GM23338 (cell line): ENCODE measurements at regions not wholly inside any gene's neighbourhood (a gene's known extent, or its start where the extent isn't known, plus 50 kb on each side); places are given as distances from the start of the nearest gene placed in this dataset.

Experiments
- ATAC-seq: fragments of 200-7000 bp; cut with Tn5 transposase; 3 replicates; pipeline ENCODE4 v1.9.1; 2020
- DNase-seq: peaks from one replicate; pipeline ENCODE4 v3.0.0-alpha.2; 2015; ENCODE audit warnings: low spot score
- H2AFZ ChIP-seq: fragments of 200-600 bp; sonication (generic); 2 replicates; pipeline ENCODE4 v1.8.0; 2016; ENCODE audit warnings: antibody characterized with exemption, mild to moderate bottlenecking, moderate library complexity
- H3F3A ChIP-seq: fragments of 200-600 bp; sonication (generic); replicated peaks from 2 replicates; pipeline ENCODE4 v1.8.0; 2017; ENCODE audit warnings: antibody characterized with exemption, mixed run types, low read depth
- H3K27ac ChIP-seq: fragments of 200-600 bp; sonication (generic); 2 replicates; pipeline ENCODE4 v1.6.1; 2016; ENCODE audit warnings: low read depth
- H3K27me3 ChIP-seq: fragments of 200-600 bp; sonication (generic); 2 replicates; pipeline ENCODE4 v1.8.0; 2016; ENCODE audit warnings: mild to moderate bottlenecking, mixed run types, moderate library complexity; ENCODE audit not compliant: insufficient read depth
- H3K36me3 ChIP-seq: fragments of 200-600 bp; sonication (generic); 2 replicates; pipeline ENCODE4 v1.8.0; 2016; ENCODE audit warnings: mild to moderate bottlenecking; ENCODE audit not compliant: insufficient read depth
- H3K4me1 ChIP-seq: fragments of 200-600 bp; sonication (generic); 2 replicates; pipeline ENCODE4 v1.8.0; 2016; ENCODE audit warnings: mild to moderate bottlenecking, moderate library complexity; ENCODE audit not compliant: insufficient read depth
- H3K4me2 ChIP-seq: fragments of 200-600 bp; sonication (generic); 2 replicates; pipeline ENCODE4 v1.7.1; 2017; ENCODE audit warnings: mixed run types
- H3K4me3 ChIP-seq: fragments of 200-600 bp; sonication (generic); 2 replicates; pipeline ENCODE4 v1.6.1; 2016; ENCODE audit warnings: mixed run types
- H3K79me2 ChIP-seq: fragments of 200-600 bp; sonication (generic); replicated peaks from 2 replicates; pipeline ENCODE4 v1.8.0; 2017; ENCODE audit warnings: mild to moderate bottlenecking; ENCODE audit not compliant: insufficient read depth
- H3K9me2 ChIP-seq: fragments of 200-600 bp; sonication (generic); 2 replicates; pipeline ENCODE4 v1.8.0; 2017; ENCODE audit not compliant: insufficient read depth
- H4K20me1 ChIP-seq: fragments of 200-600 bp; sonication (generic); replicated peaks from 2 replicates; pipeline ENCODE4 v1.8.0; 2017; ENCODE audit warnings: mild to moderate bottlenecking; ENCODE audit not compliant: insufficient read depth
- H3K27ac Mint-ChIP-seq: 2 replicates; pipeline ENCODE4 v1.8.0; 2020; ENCODE audit warnings: inconsistent platforms, mild to moderate bottlenecking, moderate library complexity, mixed read lengths
- H3K27me3 Mint-ChIP-seq: 3 replicates; pipeline ENCODE4 v1.8.0; 2022; ENCODE audit warnings: low read depth, mild to moderate bottlenecking, moderate library complexity, mixed read lengths, inconsistent platforms; ENCODE audit not compliant: insufficient read depth, poor library complexity
- H3K36me3 Mint-ChIP-seq: 3 replicates; pipeline ENCODE4 v1.8.0; 2021; ENCODE audit warnings: low read depth, mild to moderate bottlenecking, inconsistent platforms, moderate library complexity, mixed read lengths
- H3K4me1 Mint-ChIP-seq: 3 replicates; pipeline ENCODE4 v1.8.0; 2020; ENCODE audit warnings: mild to moderate bottlenecking, inconsistent platforms, mixed read lengths
- H3K4me3 Mint-ChIP-seq: 3 replicates; pipeline ENCODE4 v1.8.0; 2021; ENCODE audit warnings: moderate library complexity, mild to moderate bottlenecking, inconsistent platforms, mixed read lengths
- H3K9me3 Mint-ChIP-seq: 3 replicates; pipeline ENCODE4 v1.8.0; 2020; ENCODE audit warnings: moderate library complexity, mild to moderate bottlenecking, inconsistent platforms, mixed read lengths
- CREB1 ChIP-seq: fragments of 250-450 bp; sonication (Bioruptor Pico); IDR thresholded peaks from 2 replicates; pipeline ENCODE4 v1.5.0; 2020; ENCODE audit warnings: low read depth, mild to moderate bottlenecking, moderate library complexity
- EZH2 ChIP-seq: fragments of 200-600 bp; sonication (generic); IDR thresholded peaks from one replicate; pipeline ENCODE4 v1.8.0; 2017; ENCODE audit warnings: antibody characterized with exemption, mild to moderate bottlenecking, low read depth; ENCODE audit not compliant: unreplicated experiment
- EZH2phosphoT487 ChIP-seq: fragments of 200-600 bp; sonication (generic); IDR thresholded peaks from one replicate; pipeline ENCODE4 v1.8.1; 2018; ENCODE audit warnings: antibody characterized with exemption; ENCODE audit not compliant: unreplicated experiment
- JUNB ChIP-seq: IDR thresholded peaks from one replicate; pipeline ENCODE4 v1.6.1; 2016; ENCODE audit warnings: antibody characterized with exemption; ENCODE audit not compliant: unreplicated experiment
- NANOG ChIP-seq: IDR thresholded peaks from 2 replicates; pipeline ENCODE4 v1.6.1; 2016; ENCODE audit warnings: antibody characterized with exemption, borderline replicate concordance
- POLR2AphosphoS5 ChIP-seq: IDR thresholded peaks from 2 replicates; pipeline ENCODE4 v1.6.1; 2016; ENCODE audit warnings: antibody characterized with exemption, low read depth
- STAT1 ChIP-seq: IDR thresholded peaks from one replicate; pipeline ENCODE4 v1.6.1; 2016; ENCODE audit warnings: antibody characterized with exemption; ENCODE audit not compliant: unreplicated experiment
- ZNF114 ChIP-seq: fragments of 250-450 bp; sonication (Bioruptor Pico); IDR thresholded peaks from 2 replicates; pipeline ENCODE4 v1.5.0; 2020; ENCODE audit warnings: mild to moderate bottlenecking, moderate library complexity
- ZNF331 ChIP-seq: fragments of 250-450 bp; sonication (Bioruptor Pico); IDR thresholded peaks from 2 replicates; pipeline ENCODE4 v1.5.0; 2020; ENCODE audit warnings: low read depth, mild to moderate bottlenecking, moderate library complexity
- TF ChIP-seq, protein P1 (sequence below): IDR thresholded peaks from one replicate; pipeline ENCODE4 v1.6.1; 2018; ENCODE audit warnings: antibody characterized with exemption; ENCODE audit not compliant: unreplicated experiment
- TF ChIP-seq, protein P2 (sequence below): fragments of 250-450 bp; sonication (Bioruptor Pico); IDR thresholded peaks from 2 replicates; pipeline ENCODE4 v1.5.0; 2020; ENCODE audit warnings: mild to moderate bottlenecking, moderate library complexity
- TF ChIP-seq, protein P3 (sequence below), 2 experiments: fragments of 200-600 bp in 1 of 2; sonication (generic) in 1 of 2; conservative IDR thresholded peaks; 2 replicates each; pipeline versions ENCODE4 v1.5.1 to v1.6.1; 2016 to 2017; ENCODE audit warnings: antibody characterized with exemption in 2 of 2, low read depth in 2 of 2, mild to moderate bottlenecking in 2 of 2, moderate library complexity in 1 of 2
- TF ChIP-seq, protein P4 (sequence below): IDR thresholded peaks from 2 replicates; pipeline ENCODE4 v1.6.1; 2016; ENCODE audit warnings: antibody characterized with exemption

DNA sequence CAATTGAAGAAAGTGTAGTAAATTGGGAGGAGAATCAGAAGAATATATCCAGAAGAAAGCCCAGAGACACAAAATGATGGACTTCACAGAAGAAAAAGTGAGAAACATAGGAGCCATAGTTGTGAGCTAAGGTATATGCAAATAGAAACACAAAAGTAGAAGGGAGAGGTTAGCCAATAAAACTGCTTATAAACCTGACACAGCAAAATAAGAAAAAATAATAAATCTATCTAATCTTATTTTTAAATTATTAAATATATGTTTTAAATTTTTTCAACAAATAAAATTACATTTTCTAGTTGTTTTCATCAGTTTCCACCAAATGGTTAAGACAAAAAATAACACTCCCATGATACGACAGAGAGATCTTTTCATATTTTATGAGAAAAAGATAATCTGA is 903.5 kb downstream of the DNAJB9 start:
- Histone ChIP-seq H3K27me3 (no peaks in the 10 kb centered on the region), H3K4me1 (no peaks in the 10 kb centered on the region), H3K79me2 (no peaks in the 10 kb centered on the region), H3K4me2 (no peak overlapping the region), H3K4me3 (no peak overlapping the region), H3K27ac (no peak overlapping the region), H4K20me1 (no peaks in the 10 kb centered on the region), H2AFZ (no peak overlapping the region), H3F3A (no peaks in the 10 kb centered on the region), H3K9me2 (no peaks in the 10 kb centered on the region), H3K36me3 (no peaks in the 10 kb centered on the region)
- Mint-ChIP-seq H3K4me3 (no peak overlapping the region), H3K4me1 (peaks cover 4% of the 10 kb centered on the region; the same call in 2 of the 3 replicates), H3K27ac (no peak overlapping the region), H3K27me3 (no peaks in the 10 kb centered on the region), H3K36me3 (no peaks in the 10 kb centered on the region), H3K9me3 (no peaks in the 10 kb centered on the region)
- ATAC-seq: no peak
- no peak for DNase-seq
- TF ChIP-seq STAT1 (no peak), NANOG (no peak), EZH2phosphoT487 (no peak), ZNF114 (CRISPR knock-in tag) (no peak), ZNF331 (CRISPR knock-in tag) (no peak), CREB1 (CRISPR knock-in tag) (no peak), EZH2 (no peak), JUNB (no peak), POLR2AphosphoS5 (no peak)
- TF ChIP-seq, protein P1, sequence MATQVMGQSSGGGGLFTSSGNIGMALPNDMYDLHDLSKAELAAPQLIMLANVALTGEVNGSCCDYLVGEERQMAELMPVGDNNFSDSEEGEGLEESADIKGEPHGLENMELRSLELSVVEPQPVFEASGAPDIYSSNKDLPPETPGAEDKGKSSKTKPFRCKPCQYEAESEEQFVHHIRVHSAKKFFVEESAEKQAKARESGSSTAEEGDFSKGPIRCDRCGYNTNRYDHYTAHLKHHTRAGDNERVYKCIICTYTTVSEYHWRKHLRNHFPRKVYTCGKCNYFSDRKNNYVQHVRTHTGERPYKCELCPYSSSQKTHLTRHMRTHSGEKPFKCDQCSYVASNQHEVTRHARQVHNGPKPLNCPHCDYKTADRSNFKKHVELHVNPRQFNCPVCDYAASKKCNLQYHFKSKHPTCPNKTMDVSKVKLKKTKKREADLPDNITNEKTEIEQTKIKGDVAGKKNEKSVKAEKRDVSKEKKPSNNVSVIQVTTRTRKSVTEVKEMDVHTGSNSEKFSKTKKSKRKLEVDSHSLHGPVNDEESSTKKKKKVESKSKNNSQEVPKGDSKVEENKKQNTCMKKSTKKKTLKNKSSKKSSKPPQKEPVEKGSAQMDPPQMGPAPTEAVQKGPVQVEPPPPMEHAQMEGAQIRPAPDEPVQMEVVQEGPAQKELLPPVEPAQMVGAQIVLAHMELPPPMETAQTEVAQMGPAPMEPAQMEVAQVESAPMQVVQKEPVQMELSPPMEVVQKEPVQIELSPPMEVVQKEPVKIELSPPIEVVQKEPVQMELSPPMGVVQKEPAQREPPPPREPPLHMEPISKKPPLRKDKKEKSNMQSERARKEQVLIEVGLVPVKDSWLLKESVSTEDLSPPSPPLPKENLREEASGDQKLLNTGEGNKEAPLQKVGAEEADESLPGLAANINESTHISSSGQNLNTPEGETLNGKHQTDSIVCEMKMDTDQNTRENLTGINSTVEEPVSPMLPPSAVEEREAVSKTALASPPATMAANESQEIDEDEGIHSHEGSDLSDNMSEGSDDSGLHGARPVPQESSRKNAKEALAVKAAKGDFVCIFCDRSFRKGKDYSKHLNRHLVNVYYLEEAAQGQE: no peak
- TF ChIP-seq, protein P2, sequence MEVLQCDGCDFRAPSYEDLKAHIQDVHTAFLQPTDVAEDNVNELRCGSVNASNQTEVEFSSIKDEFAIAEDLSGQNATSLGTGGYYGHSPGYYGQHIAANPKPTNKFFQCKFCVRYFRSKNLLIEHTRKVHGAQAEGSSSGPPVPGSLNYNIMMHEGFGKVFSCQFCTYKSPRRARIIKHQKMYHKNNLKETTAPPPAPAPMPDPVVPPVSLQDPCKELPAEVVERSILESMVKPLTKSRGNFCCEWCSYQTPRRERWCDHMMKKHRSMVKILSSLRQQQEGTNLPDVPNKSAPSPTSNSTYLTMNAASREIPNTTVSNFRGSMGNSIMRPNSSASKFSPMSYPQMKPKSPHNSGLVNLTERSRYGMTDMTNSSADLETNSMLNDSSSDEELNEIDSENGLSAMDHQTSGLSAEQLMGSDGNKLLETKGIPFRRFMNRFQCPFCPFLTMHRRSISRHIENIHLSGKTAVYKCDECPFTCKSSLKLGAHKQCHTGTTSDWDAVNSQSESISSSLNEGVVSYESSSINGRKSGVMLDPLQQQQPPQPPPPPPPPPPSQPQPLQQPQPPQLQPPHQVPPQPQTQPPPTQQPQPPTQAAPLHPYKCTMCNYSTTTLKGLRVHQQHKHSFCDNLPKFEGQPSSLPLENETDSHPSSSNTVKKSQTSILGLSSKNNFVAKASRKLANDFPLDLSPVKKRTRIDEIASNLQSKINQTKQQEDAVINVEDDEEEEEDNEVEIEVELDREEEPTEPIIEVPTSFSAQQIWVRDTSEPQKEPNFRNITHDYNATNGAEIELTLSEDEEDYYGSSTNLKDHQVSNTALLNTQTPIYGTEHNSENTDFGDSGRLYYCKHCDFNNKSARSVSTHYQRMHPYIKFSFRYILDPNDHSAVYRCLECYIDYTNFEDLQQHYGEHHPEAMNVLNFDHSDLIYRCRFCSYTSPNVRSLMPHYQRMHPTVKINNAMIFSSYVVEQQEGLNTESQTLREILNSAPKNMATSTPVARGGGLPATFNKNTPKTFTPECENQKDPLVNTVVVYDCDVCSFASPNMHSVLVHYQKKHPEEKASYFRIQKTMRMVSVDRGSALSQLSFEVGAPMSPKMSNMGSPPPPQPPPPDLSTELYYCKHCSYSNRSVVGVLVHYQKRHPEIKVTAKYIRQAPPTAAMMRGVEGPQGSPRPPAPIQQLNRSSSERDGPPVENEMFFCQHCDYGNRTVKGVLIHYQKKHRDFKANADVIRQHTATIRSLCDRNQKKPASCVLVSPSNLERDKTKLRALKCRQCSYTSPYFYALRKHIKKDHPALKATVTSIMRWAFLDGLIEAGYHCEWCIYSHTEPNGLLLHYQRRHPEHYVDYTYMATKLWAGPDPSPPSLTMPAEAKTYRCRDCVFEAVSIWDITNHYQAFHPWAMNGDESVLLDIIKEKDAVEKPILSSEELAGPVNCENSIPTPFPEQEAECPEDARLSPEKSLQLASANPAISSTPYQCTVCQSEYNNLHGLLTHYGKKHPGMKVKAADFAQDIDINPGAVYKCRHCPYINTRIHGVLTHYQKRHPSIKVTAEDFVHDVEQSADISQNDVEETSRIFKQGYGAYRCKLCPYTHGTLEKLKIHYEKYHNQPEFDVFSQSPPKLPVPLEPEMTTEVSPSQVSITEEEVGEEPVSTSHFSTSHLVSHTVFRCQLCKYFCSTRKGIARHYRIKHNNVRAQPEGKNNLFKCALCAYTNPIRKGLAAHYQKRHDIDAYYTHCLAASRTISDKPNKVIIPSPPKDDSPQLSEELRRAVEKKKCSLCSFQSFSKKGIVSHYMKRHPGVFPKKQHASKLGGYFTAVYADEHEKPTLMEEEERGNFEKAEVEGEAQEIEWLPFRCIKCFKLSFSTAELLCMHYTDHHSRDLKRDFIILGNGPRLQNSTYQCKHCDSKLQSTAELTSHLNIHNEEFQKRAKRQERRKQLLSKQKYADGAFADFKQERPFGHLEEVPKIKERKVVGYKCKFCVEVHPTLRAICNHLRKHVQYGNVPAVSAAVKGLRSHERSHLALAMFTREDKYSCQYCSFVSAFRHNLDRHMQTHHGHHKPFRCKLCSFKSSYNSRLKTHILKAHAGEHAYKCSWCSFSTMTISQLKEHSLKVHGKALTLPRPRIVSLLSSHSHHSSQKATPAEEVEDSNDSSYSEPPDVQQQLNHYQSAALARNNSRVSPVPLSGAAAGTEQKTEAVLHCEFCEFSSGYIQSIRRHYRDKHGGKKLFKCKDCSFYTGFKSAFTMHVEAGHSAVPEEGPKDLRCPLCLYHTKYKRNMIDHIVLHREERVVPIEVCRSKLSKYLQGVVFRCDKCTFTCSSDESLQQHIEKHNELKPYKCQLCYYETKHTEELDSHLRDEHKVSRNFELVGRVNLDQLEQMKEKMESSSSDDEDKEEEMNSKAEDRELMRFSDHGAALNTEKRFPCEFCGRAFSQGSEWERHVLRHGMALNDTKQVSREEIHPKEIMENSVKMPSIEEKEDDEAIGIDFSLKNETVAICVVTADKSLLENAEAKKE: no peak
- TF ChIP-seq, protein P3, sequence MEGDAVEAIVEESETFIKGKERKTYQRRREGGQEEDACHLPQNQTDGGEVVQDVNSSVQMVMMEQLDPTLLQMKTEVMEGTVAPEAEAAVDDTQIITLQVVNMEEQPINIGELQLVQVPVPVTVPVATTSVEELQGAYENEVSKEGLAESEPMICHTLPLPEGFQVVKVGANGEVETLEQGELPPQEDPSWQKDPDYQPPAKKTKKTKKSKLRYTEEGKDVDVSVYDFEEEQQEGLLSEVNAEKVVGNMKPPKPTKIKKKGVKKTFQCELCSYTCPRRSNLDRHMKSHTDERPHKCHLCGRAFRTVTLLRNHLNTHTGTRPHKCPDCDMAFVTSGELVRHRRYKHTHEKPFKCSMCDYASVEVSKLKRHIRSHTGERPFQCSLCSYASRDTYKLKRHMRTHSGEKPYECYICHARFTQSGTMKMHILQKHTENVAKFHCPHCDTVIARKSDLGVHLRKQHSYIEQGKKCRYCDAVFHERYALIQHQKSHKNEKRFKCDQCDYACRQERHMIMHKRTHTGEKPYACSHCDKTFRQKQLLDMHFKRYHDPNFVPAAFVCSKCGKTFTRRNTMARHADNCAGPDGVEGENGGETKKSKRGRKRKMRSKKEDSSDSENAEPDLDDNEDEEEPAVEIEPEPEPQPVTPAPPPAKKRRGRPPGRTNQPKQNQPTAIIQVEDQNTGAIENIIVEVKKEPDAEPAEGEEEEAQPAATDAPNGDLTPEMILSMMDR (conservative IDR thresholded peaks at IDR 0.05; ENCODE audit: low read depth in 2 of 2): no peak
- TF ChIP-seq, protein P4, sequence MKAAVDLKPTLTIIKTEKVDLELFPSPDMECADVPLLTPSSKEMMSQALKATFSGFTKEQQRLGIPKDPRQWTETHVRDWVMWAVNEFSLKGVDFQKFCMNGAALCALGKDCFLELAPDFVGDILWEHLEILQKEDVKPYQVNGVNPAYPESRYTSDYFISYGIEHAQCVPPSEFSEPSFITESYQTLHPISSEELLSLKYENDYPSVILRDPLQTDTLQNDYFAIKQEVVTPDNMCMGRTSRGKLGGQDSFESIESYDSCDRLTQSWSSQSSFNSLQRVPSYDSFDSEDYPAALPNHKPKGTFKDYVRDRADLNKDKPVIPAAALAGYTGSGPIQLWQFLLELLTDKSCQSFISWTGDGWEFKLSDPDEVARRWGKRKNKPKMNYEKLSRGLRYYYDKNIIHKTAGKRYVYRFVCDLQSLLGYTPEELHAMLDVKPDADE: no peak
